WTC11 (cell line): ENCODE measurements at regions not wholly inside any gene's neighbourhood (a gene's known extent, or its start where the extent isn't known, plus 50 kb on each side); places are given as distances from the start of the nearest gene placed in this dataset.

Experiments used
- ATAC-seq: fragments of 200-7000 bp; cut with Tn5 transposase; 2 replicates; pipeline ENCODE4 v1.10.0; 2021; ENCODE audit warnings: mild to moderate bottlenecking, moderate library complexity
- CTCF ChIA-PET: fragments of 300-600 bp; sonication (Branson Sonifier 250); formaldehyde crosslinking; loops from one replicate; lab custom pipeline; 2021; ENCODE audit warnings: antibody characterized with exemption; lab: Charles Lee
- POLR2A ChIA-PET: fragments of 350-600 bp; sonication (Branson Sonifier 250); formaldehyde crosslinking; loops from one replicate; lab custom pipeline; 2021; ENCODE audit warnings: antibody characterized with exemption; lab: Charles Lee
- DNase-seq: peaks from one replicate; pipeline ENCODE4 v3.0.0; 2021; ENCODE audit warnings: low spot score
- H3K27ac Mint-ChIP-seq: 2 replicates; pipeline ENCODE4 v1.8.0; 2021; ENCODE audit warnings: mixed read lengths
- H3K27me3 Mint-ChIP-seq: 2 replicates; pipeline ENCODE4 v1.8.0; 2021; ENCODE audit warnings: low read depth, mild to moderate bottlenecking, moderate library complexity, mixed read lengths
- H3K36me3 Mint-ChIP-seq: 2 replicates; pipeline ENCODE4 v1.8.0; 2021; ENCODE audit warnings: mixed read lengths
- H3K4me1 Mint-ChIP-seq: 2 replicates; pipeline ENCODE4 v1.8.0; 2022; ENCODE audit warnings: mixed read lengths
- H3K4me3 Mint-ChIP-seq: 2 replicates; pipeline ENCODE4 v1.8.0; 2021; ENCODE audit warnings: mild to moderate bottlenecking, moderate library complexity, mixed read lengths
- H3K9me3 Mint-ChIP-seq: 2 replicates; pipeline ENCODE4 v1.8.0; 2021; ENCODE audit warnings: mixed read lengths
- AFF4 ChIP-seq: sonication (generic); formaldehyde crosslinking; IDR thresholded peaks from 2 replicates; pipeline ENCODE4 v1.8.1; 2023; ENCODE audit warnings: mild to moderate bottlenecking, missing genetic modification reagents, borderline replicate concordance
- AR ChIP-seq: fragments of 250-450 bp; sonication (Bioruptor Pico); IDR thresholded peaks from 2 replicates; pipeline ENCODE4 v1.9.0; 2021; ENCODE audit warnings: mild to moderate bottlenecking
- ELF4 ChIP-seq: sonication (generic); formaldehyde crosslinking; IDR thresholded peaks from 2 replicates; pipeline ENCODE4 v1.8.1; 2022; ENCODE audit warnings: low read depth, mild to moderate bottlenecking, moderate library complexity, missing genetic modification reagents
- FOXK1 ChIP-seq: sonication (generic); formaldehyde crosslinking; IDR thresholded peaks from 2 replicates; pipeline ENCODE4 v1.8.0; 2022; ENCODE audit warnings: mild to moderate bottlenecking, moderate library complexity, missing genetic modification reagents
- FOXP1 ChIP-seq: sonication (generic); formaldehyde crosslinking; IDR thresholded peaks from 2 replicates; pipeline ENCODE4 v1.8.0; 2022; ENCODE audit warnings: missing genetic modification reagents, mild to moderate bottlenecking, moderate library complexity, borderline replicate concordance
- NFATC4 ChIP-seq: fragments of 250-450 bp; sonication (Bioruptor Pico); IDR thresholded peaks from 2 replicates; pipeline ENCODE4 v1.9.0; 2021; ENCODE audit warnings: mild to moderate bottlenecking
- NFE2L1 ChIP-seq: sonication (generic); formaldehyde crosslinking; IDR thresholded peaks from 2 replicates; pipeline ENCODE4 v1.8.1; 2023; ENCODE audit warnings: missing genetic modification reagents
- RORB ChIP-seq: fragments of 250-450 bp; sonication (Bioruptor Pico); IDR thresholded peaks from 2 replicates; pipeline ENCODE4 v1.9.0; 2021; ENCODE audit warnings: mild to moderate bottlenecking
- TEAD1 ChIP-seq: sonication (generic); formaldehyde crosslinking; IDR thresholded peaks from 2 replicates; pipeline ENCODE4 v1.8.0; 2022; ENCODE audit warnings: mild to moderate bottlenecking, missing genetic modification reagents
- TP53 ChIP-seq: sonication (generic); formaldehyde crosslinking; IDR thresholded peaks from 2 replicates; pipeline ENCODE4 v1.8.1; 2023; ENCODE audit warnings: mild to moderate bottlenecking, missing genetic modification reagents
- ZNF416 ChIP-seq: fragments of 250-450 bp; sonication (Bioruptor Pico); IDR thresholded peaks from 2 replicates; pipeline ENCODE4 v1.9.0; 2021; ENCODE audit warnings: mild to moderate bottlenecking, inconsistent platforms
- TF ChIP-seq, protein P1 (sequence below): sonication (generic); formaldehyde crosslinking; IDR thresholded peaks from 2 replicates; pipeline ENCODE4 v1.8.0; 2023; ENCODE audit warnings: mild to moderate bottlenecking, missing genetic modification reagents
- TF ChIP-seq, protein P2 (sequence below): sonication (generic); formaldehyde crosslinking; conservative IDR thresholded peaks from 2 replicates; pipeline ENCODE4 v1.8.1; 2022; ENCODE audit warnings: mild to moderate bottlenecking, missing genetic modification reagents

DNA sequence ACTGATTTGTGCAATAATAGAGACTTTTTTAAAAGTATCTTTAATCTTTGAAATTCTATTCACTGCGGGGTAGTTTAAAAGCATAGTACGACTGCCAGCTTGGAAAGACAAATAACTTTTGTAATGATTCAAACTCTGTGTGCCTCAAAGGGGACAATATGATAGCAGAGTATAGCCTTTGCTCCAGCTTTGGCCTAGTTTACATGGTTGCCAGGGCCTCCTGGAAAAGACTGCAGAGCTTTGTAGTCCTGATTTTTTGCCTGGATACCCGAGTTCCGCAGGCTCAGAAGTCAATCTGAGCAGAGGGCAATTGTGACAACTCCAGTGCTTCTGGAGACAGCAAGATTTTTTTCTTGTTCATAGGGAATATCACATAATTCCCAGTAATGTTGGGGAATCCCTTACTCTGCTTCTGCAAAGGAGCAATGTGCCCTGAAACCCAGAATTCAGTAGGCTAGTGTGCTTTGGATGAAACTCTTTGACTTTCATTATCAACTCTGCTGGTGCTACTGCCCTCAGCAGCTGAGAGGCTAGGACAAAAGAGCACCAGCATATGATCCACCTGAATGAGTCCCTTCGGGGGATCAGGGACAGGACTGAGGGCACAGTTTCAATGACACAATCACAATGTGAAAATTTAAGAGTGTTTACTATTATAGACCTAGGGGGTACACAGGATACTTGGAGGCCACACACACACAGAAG is 768.1 kb downstream of the TMEM182 start:
- Mint-ChIP-seq H3K27ac (no peak overlapping the region), H3K4me1 (peaks cover 7% of the 10 kb centered on the region)
- CTCF ChIA-PET: no interaction called here

GRCh38 chr2:103552775-103553174 is 790.9 kb downstream of the TMEM182 start:
- no peaks in the 10 kb centered on the region for H3K27me3 Mint-ChIP-seq
- ATAC-seq: no peak
- DNase-seq: no peak
- no peak overlapping the region for H3K4me3 Mint-ChIP-seq
- ChIA-PET CTCF (no interaction called here), POLR2A (no interaction called here)
- no peak for TF ChIP-seq ELF4 (CRISPR knock-in tag)
- TF ChIP-seq RORB (CRISPR knock-in tag): no peak
- TF ChIP-seq AFF4 (CRISPR knock-in tag): no peak
- TF ChIP-seq, protein P1, sequence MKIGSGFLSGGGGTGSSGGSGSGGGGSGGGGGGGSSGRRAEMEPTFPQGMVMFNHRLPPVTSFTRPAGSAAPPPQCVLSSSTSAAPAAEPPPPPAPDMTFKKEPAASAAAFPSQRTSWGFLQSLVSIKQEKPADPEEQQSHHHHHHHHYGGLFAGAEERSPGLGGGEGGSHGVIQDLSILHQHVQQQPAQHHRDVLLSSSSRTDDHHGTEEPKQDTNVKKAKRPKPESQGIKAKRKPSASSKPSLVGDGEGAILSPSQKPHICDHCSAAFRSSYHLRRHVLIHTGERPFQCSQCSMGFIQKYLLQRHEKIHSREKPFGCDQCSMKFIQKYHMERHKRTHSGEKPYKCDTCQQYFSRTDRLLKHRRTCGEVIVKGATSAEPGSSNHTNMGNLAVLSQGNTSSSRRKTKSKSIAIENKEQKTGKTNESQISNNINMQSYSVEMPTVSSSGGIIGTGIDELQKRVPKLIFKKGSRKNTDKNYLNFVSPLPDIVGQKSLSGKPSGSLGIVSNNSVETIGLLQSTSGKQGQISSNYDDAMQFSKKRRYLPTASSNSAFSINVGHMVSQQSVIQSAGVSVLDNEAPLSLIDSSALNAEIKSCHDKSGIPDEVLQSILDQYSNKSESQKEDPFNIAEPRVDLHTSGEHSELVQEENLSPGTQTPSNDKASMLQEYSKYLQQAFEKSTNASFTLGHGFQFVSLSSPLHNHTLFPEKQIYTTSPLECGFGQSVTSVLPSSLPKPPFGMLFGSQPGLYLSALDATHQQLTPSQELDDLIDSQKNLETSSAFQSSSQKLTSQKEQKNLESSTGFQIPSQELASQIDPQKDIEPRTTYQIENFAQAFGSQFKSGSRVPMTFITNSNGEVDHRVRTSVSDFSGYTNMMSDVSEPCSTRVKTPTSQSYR: no peak
- no peak for TF ChIP-seq TP53 (CRISPR knock-in tag)
- H3K36me3 Mint-ChIP-seq: no peaks in the 10 kb centered on the region
- H3K9me3 Mint-ChIP-seq: peaks cover 17% of the 10 kb centered on the region
- H3K27ac Mint-ChIP-seq: no peak overlapping the region
- no peaks in the 10 kb centered on the region for H3K4me1 Mint-ChIP-seq

More for the DNA sequence above, 768.1 kb downstream of the TMEM182 start:
- no peak overlapping the region for H3K4me3 Mint-ChIP-seq
- no peaks in the 10 kb centered on the region for H3K36me3 Mint-ChIP-seq
- DNase-seq (no peak), ATAC-seq (peak; percentile 39; the same call in 1 of the 2 replicates)
- H3K9me3 Mint-ChIP-seq: peaks cover 17% of the 10 kb centered on the region; the same call in 1 of the 2 replicates
- no peak for TF ChIP-seq ZNF416
- TF ChIP-seq NFE2L1: no peak
- H3K27me3 Mint-ChIP-seq: no peaks in the 10 kb centered on the region
- POLR2A ChIA-PET: no interaction called here

GRCh38 chr2:103594823-103595222 is 833.0 kb downstream of the TMEM182 start:
- Mint-ChIP-seq H3K27ac (no peak overlapping the region), H3K4me3 (no peak overlapping the region), H3K36me3 (peaks cover 43% of the 10 kb centered on the region), H3K27me3 (no peaks in the 10 kb centered on the region; the same call in 1 of the 2 replicates), H3K9me3 (peaks cover 61% of the 10 kb centered on the region), H3K4me1 (no peaks in the 10 kb centered on the region; the same call in 1 of the 2 replicates)
- ATAC-seq (no peak), DNase-seq (no peak)
- TF ChIP-seq, protein P2, sequence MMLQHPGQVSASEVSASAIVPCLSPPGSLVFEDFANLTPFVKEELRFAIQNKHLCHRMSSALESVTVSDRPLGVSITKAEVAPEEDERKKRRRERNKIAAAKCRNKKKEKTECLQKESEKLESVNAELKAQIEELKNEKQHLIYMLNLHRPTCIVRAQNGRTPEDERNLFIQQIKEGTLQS: no peak
- no peak for TF ChIP-seq TEAD1 (CRISPR knock-in tag)
- TF ChIP-seq FOXP1 (CRISPR knock-in tag): no peak
- TF ChIP-seq NFATC4 (CRISPR knock-in tag): no peak
- TF ChIP-seq AR (CRISPR knock-in tag): no peak
- TF ChIP-seq NFE2L1: no peak
- no peak for TF ChIP-seq FOXK1 (CRISPR knock-in tag)
- ChIA-PET POLR2A (no interaction called here), CTCF (interaction anchor here (0.9 kb wide), 1 partner anchor 259 kb away, joined by 3 read pairs; no protein-coding TSS in a partner anchor)
